ENCODE measurements at regions not wholly inside any gene's neighbourhood (a gene's known extent, or its start where the extent isn't known, plus 50 kb on each side); places are given as distances from the start of the nearest gene placed in this dataset.

- Histone ChIP-seq H3K36me3 (no peaks in the 10 kb centered on the region), H3K27me3 (no peaks in the 10 kb centered on the region), H3K4me1 (no peaks in the 10 kb centered on the region), H3K27ac (peak overlapping the region in 1 of 4 donors; percentile 22), H3K9me3 (no peaks in the 10 kb centered on the region), H3K4me3 (no peak overlapping the region)
- no peak for DNase-seq
- TF ChIP-seq EP300 (IDR thresholded peaks at IDR 0.05; ENCODE audit: low read depth) = no peak
- no peak for TF ChIP-seq POLR2AphosphoS5 (IDR thresholded peaks at IDR 0.05)
- TF ChIP-seq CTCF (IDR thresholded peaks at IDR 0.05) = no peak
- 71 to 88% methylated on average over 2 of the region's 2 CpGs for WGBS, 2 donors (ENCODE audit: low coverage in 1 of 2)
- intact Hi-C loops (cut with DNase I; ENCODE audit: low total_unique reads) (no loop called here), in situ Hi-C loops (cut with MboI; ENCODE audit: low pct_ligation_motif_present in 1 of 4, low pct_unique_long_range_greater_than_20kb in 1 of 4, low sequenced_read_pairs in 3 of 4) (no loop called here)
Measured at GRCh38 chr5:82396396-82396795, 118.2 kb upstream of the RPS23 start.

GRCh38 chr5:82393951-82394350 lies 115.8 kb upstream of the RPS23 start:
- no peak overlapping the region for H3K4me3 ChIP-seq
- WGBS, 2 donors (ENCODE audit: low coverage in 1 of 2) = 83 to 86% methylated on average over 1 to 3 of the region's 3 CpGs
- no peak for DNase-seq
- intact Hi-C loops (cut with DNase I; ENCODE audit: low total_unique reads) (no loop called here), in situ Hi-C loops (cut with MboI; ENCODE audit: low pct_ligation_motif_present in 1 of 4, low pct_unique_long_range_greater_than_20kb in 1 of 4, low sequenced_read_pairs in 3 of 4) (no loop called here)
- no peaks in the 10 kb centered on the region for H3K27me3 ChIP-seq
- no peaks in the 10 kb centered on the region for H3K36me3 ChIP-seq
- no peaks in the 10 kb centered on the region for H3K9me3 ChIP-seq
- H3K27ac ChIP-seq = no peak overlapping the region
- TF ChIP-seq CTCF (IDR thresholded peaks at IDR 0.05) = no peak
- no peak for TF ChIP-seq EP300 (IDR thresholded peaks at IDR 0.05; ENCODE audit: low read depth)
- no peak for TF ChIP-seq POLR2AphosphoS5 (IDR thresholded peaks at IDR 0.05)
- TF ChIP-seq POLR2A (IDR thresholded peaks at IDR 0.05) = no peak
- H3K4me1 ChIP-seq = no peaks in the 10 kb centered on the region

- H3K4me1 ChIP-seq = no peaks in the 10 kb centered on the region
- intact Hi-C loops (cut with DNase I; ENCODE audit: low total_unique reads) = no loop called here
- in situ Hi-C loops (cut with MboI; ENCODE audit: low pct_ligation_motif_present in 1 of 4, low pct_unique_long_range_greater_than_20kb in 1 of 4, low sequenced_read_pairs in 3 of 4) = no loop called here
- H3K9me3 ChIP-seq = no peaks in the 10 kb centered on the region
- no peaks in the 10 kb centered on the region for H3K36me3 ChIP-seq
- no peak overlapping the region for H3K4me3 ChIP-seq
- no peak for DNase-seq
- H3K27me3 ChIP-seq = no peaks in the 10 kb centered on the region
- WGBS, 2 donors (ENCODE audit: low coverage in 1 of 2) = 81 to 93% methylated on average over 3 of the region's 3 CpGs
- no peak for TF ChIP-seq EP300 (IDR thresholded peaks at IDR 0.05; ENCODE audit: low read depth)
- TF ChIP-seq CTCF (IDR thresholded peaks at IDR 0.05) = no peak
- no peak for TF ChIP-seq POLR2A (IDR thresholded peaks at IDR 0.05)
- no peak for TF ChIP-seq POLR2AphosphoS5 (IDR thresholded peaks at IDR 0.05)
- H3K27ac ChIP-seq = no peak overlapping the region
Measured at GRCh38 chr5:82390088-82390487, 111.9 kb upstream of the RPS23 start.

GRCh38 chr5:82389347-82389746 lies 111.2 kb upstream of the RPS23 start:
- no peak overlapping the region for H3K4me3 ChIP-seq
- DNase-seq = no peak
- H3K27me3 ChIP-seq = no peaks in the 10 kb centered on the region
- intact Hi-C loops (cut with DNase I; ENCODE audit: low total_unique reads) (no loop called here), in situ Hi-C loops (cut with MboI; ENCODE audit: low pct_ligation_motif_present in 1 of 4, low pct_unique_long_range_greater_than_20kb in 1 of 4, low sequenced_read_pairs in 3 of 4) (no loop called here)
- no peak for TF ChIP-seq POLR2AphosphoS5 (IDR thresholded peaks at IDR 0.05)
- TF ChIP-seq POLR2A (IDR thresholded peaks at IDR 0.05) = no peak
- no peak for TF ChIP-seq EP300 (IDR thresholded peaks at IDR 0.05; ENCODE audit: low read depth)
- no peak for TF ChIP-seq CTCF (IDR thresholded peaks at IDR 0.05)
- no peaks in the 10 kb centered on the region for H3K9me3 ChIP-seq
- H3K4me1 ChIP-seq = no peaks in the 10 kb centered on the region
- H3K36me3 ChIP-seq = no peaks in the 10 kb centered on the region
- 80 to 83% methylated on average over 2 of the region's 2 CpGs for WGBS, 2 donors (ENCODE audit: low coverage in 1 of 2)
- no peak overlapping the region for H3K27ac ChIP-seq

Data from transverse colon (tissue), 4 donors.